GM18505 (cell line): ENCODE measurements at regions not wholly inside any gene's neighbourhood (a gene's known extent, or its start where the extent isn't known, plus 50 kb on each side); places are given as distances from the start of the nearest gene placed in this dataset.

Source experiments
- ATAC-seq: cut with Tn5 transposase; IDR thresholded peaks from one replicate; pipeline ENCODE4 v1.9.1; 2021; ENCODE audit not compliant: unreplicated experiment
- POLR2A ChIP-seq: IDR thresholded peaks from 4 replicates; pipeline ENCODE4 v1.6.1; 2011; ENCODE audit warnings: borderline replicate concordance; ENCODE audit not compliant: insufficient read depth, insufficient read length; ENCODE audit errors: extremely low read depth

DNA sequence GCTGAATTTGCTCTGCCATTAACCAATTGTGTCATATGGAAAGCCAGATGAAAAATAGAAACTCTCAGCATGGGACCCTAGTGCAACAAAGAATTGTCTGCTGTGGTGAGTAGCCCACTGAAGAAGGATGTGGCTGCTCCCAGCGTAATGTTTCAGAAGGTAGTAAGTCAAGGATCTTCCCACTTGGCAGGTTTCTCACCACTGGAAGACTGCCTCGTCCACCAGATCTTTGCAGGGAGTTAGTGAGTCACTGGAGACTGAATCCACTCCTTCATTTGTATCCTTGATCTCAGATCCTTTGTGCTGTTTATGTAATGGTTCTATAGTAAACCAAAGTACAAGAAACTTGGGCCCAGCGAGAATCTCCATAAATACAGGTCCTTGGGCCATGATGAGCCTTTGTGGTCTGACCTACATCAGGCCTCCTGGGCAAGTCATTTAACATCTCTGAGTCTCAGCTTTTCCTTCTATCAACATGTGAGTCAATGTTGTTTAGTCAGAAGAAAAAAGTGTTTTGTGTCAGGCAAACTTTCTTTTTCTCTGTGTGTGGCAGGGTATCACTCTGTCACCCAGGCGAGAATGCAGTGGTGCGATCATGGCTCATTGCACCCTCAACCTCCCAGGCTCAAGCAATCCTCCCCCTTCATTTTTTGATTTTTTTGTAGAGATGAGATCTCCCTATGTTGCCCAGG lies 78.0 kb upstream of the CCDC160 start:
- no peak for TF ChIP-seq POLR2A
- no peak for ATAC-seq

DNA sequence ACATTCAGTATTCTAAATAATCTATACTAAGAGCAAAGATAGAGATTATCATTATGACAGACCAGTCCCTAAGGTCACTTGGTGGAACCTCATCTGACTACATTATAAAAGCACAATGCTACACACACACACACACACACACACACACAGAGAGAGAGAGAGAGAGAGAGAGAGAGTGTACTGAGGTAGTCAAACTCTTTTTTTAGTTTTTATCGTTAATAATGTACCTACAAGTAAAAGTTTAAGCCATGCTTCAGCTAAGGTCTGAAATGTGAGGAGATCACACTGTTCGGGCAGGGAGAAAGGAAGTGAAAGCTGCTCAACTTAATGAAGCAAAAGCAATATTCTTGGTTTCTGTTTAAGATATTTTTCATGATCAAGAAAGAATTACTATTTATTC lies 75.8 kb upstream of the CCDC160 start:
- TF ChIP-seq POLR2A = no peak
- peak; percentile 89 for ATAC-seq

GRCh38 chrX:134162032-134162431 lies 75.0 kb upstream of the CCDC160 start:
- ATAC-seq = no peak
- no peak for TF ChIP-seq POLR2A

DNA sequence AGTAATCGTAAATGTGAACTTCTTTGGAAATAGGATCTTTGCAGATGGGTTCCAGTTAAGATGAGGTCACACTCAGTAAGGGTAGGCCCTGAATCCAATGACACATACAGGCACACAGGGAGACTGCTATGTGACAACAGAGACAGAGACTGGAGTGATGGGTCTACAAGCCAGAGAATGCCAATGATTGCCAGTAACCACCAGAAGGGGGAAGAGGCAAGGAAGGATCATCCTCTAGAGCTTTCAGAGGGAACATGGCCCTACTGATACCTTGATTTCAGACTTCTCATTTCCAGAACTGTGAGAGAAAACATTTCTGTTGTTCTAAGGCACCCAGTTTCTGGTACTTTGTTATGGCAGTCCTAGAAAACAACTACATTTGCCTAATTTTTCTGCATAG lies 73.1 kb upstream of the CCDC160 start:
- ATAC-seq = no peak
- TF ChIP-seq POLR2A = no peak

DNA sequence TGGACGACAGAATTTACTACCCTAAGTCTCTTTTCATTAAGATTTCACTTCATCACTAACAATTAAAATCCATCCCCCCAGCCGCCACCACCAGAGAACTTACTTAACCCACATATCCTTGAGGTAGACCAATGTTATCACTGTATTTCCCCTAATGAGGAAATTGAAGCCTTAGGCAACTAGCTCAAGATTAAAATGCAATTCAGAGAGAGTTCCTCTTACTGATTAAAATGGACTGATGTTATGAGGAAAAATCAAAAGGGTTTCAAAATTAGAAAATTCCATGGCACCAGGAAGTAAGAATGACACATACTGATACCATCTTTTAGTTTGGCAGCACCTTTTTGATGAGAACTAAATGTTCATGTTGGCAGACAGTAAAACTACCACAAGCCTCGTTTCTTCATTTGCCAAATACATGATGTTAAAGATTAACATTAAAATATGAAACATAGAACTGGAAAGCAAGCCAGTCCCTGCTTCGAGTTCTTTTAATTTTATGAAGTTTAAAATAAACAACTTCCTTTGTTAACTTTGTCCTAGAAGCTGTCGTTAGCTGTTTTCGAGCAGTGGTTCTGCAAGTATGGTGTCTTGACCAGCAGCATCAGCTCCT lies 69.3 kb upstream of the CCDC160 start:
- ATAC-seq = no peak
- no peak for TF ChIP-seq POLR2A

DNA sequence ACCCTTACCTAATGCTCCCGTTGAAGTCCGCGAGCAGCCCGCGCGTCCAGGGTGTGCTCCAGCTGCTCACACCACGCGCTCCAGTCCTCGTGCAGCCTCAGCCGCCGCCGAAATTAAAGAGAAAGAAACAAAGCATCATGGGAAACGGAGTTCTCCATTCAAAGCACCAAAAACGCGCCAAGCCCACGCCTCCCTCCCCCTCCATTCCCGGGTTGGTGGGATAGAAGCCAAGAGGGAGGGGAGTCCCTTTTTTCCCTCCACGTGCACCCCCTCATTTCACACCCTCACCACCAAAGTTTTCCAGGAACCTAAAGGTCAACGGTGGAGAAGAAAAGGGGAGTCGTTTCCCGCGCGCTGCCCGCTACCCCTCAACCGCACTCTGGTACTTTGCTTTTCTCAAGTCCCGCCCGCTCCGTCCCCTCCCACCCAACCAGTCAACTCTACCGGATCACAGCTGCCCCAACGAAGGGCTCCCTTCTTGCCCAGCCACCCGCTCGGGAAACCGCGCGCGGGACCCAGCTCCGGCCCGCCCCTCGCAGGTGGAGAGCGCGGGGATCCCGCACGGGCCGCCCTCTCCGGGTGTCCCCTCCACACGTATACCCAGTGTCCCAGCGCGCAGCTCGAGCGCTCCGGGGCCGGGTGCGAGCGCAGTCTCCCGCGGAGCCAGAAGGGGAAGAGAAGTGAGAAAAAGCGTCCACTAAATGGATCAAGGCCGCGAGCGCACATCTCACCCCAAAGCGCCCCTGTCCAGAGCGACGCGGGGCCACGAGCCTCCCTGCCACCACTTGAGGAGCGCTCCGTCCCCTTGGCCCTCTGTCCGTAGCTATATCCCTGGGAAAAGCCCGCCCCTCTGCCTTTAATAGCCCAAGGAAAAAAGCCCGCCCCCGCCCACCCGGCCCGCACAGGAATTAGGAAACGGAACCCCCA lies 65.1 kb upstream of the CCDC160 start:
- no peak for TF ChIP-seq POLR2A
- peak; percentile 38 for ATAC-seq

DNA sequence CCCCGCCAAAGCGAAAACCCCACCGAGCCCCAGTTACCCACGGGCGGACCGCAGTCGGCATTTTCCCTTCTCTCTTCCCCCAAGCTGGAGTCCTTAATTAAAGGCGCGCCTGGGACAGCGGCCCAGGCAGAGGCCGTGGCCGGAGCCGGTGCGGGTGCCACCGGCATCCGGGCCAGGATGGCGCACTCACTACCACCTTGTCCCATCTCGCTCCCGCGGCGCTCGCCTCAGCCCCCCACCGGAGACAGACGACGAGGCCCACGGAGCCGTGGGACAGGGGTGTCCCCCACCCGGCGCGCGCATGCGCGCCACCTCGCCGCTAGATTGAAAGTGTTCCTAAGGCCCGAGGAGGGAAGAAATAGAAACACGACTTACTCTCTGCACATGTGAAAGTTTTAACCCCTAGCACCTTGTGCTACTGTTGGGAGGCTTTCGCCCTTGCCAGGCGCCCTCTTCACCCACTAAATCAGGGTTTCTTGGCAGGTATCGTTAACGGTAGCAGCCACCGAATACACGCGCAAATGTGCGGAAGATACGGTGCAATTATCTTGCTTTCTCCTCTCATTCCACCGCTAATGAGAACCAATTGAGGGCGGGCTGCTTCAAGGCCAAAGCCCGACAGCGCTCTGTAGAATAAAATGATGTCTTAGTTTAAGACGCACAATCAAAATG lies 64.3 kb upstream of the CCDC160 start:
- no peak for TF ChIP-seq POLR2A
- no peak for ATAC-seq

- TF ChIP-seq POLR2A = no peak
- no peak for ATAC-seq
Measured at GRCh38 chrX:134173541-134174272, 63.3 kb upstream of the CCDC160 start.

GRCh38 chrX:134174273-134174660 lies 62.7 kb upstream of the CCDC160 start:
- TF ChIP-seq POLR2A = no peak
- no peak for ATAC-seq

GRCh38 chrX:134174859-134175258 lies 62.1 kb upstream of the CCDC160 start:
- no peak for ATAC-seq
- no peak for TF ChIP-seq POLR2A

DNA sequence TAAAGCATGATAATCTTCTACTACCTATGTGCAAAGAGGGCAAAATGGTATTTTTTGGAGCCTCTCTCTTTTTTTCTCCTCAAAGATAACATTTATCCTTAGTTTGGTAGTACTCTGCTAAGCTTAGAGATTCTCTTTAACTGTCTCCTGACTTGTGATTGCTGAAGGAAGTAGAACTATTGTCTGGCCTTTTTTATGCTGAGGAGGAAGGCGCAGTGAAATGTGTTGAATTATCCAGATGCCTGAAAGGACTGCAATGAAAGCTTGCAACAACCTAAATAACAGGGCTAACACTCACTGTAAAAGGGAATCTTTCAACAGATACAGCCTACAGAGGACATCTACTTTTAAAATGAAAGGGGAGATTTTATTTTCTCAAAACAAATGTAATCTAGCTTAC lies 59.5 kb upstream of the CCDC160 start:
- no peak for TF ChIP-seq POLR2A
- ATAC-seq = no peak

GRCh38 chrX:134180601-134181274 lies 56.2 kb upstream of the CCDC160 start:
- no peak for ATAC-seq
- no peak for TF ChIP-seq POLR2A
